Peyer's patch (tissue), 4 donors: ENCODE measurements at regions not wholly inside any gene's neighbourhood (a gene's known extent, or its start where the extent isn't known, plus 50 kb on each side); places are given as distances from the start of the nearest gene placed in this dataset.

ENCODE experiments used
- POLR2A ChIP-seq, 2 donors: fragments of 450-650 bp; IDR thresholded peaks; one replicate each; pipeline ENCODE4 v1.5.1; 2017; ENCODE audit warnings: antibody characterized with exemption in 2 of 2, mild to moderate bottlenecking in 2 of 2, moderate library complexity in 2 of 2
- TF ChIP-seq, protein P1 (sequence below), 6 experiments: fragments of 450-650 bp in 4 of 6; fragments of 200-600 bp in 2 of 6; sonication (generic) in 1 of 6; IDR thresholded peaks; one replicate each; pipeline ENCODE4 v1.5.1; 2017 to 2019; ENCODE audit warnings: antibody characterized with exemption in 6 of 6, mild to moderate bottlenecking in 3 of 6, moderate library complexity in 1 of 6

GRCh38 chr1:17979815-17980214, 127.8 kb upstream of the IGSF21 start:
- no peak for TF ChIP-seq POLR2A (IDR thresholded peaks at IDR 0.05)
- TF ChIP-seq, protein P1, sequence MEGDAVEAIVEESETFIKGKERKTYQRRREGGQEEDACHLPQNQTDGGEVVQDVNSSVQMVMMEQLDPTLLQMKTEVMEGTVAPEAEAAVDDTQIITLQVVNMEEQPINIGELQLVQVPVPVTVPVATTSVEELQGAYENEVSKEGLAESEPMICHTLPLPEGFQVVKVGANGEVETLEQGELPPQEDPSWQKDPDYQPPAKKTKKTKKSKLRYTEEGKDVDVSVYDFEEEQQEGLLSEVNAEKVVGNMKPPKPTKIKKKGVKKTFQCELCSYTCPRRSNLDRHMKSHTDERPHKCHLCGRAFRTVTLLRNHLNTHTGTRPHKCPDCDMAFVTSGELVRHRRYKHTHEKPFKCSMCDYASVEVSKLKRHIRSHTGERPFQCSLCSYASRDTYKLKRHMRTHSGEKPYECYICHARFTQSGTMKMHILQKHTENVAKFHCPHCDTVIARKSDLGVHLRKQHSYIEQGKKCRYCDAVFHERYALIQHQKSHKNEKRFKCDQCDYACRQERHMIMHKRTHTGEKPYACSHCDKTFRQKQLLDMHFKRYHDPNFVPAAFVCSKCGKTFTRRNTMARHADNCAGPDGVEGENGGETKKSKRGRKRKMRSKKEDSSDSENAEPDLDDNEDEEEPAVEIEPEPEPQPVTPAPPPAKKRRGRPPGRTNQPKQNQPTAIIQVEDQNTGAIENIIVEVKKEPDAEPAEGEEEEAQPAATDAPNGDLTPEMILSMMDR (IDR thresholded peaks at IDR 0.05), result no peak
